DMS114 treated with DMSO at 0.1 percent for 48 hours (cell line): ENCODE measurements at regions not wholly inside any gene's neighbourhood (a gene's known extent, or its start where the extent isn't known, plus 50 kb on each side); places are given as distances from the start of the nearest gene placed in this dataset.
"Not testable (repeated sequence)": the region's sequence is repeated elsewhere in the genome, so short reads cannot be mapped to it uniquely, and the experiment has no call there.

Source experiments
- DNase-seq: peaks from one replicate; lab custom pipeline; 2025; ENCODE audit not compliant: unreplicated experiment; lab: John Stamatoyannopoulos, UW

- no peak for DNase-seq
These were observed 176.6 kb downstream of the JCAD start for GRCh38 chr10:29882766-29883165.

- DNase-seq = no peak
These were observed 177.6 kb downstream of the JCAD start for GRCh38 chr10:29881811-29882210.

DNA sequence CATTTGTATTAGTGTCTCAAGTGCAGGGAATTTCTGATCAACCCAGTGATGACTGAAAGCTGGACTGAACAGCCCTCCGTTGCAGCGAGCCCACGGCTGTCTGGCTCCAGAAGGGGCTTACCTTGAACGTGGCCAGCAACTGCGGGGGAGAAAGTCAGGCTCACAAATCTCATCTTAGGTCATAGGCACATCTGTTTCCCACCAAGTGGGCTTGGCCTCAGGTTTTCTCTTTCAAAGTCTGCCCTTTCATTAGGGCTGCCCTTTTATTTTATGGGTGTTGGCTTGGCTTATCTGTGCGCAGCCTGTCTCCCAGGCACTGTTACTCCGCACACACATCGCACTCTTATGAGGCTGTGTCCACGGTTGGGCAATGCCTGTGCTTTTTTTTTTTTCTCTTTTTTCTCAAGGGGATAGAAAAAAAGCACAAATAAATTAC, 178.0 kb downstream of the JCAD start:
- no peak for DNase-seq

DNA sequence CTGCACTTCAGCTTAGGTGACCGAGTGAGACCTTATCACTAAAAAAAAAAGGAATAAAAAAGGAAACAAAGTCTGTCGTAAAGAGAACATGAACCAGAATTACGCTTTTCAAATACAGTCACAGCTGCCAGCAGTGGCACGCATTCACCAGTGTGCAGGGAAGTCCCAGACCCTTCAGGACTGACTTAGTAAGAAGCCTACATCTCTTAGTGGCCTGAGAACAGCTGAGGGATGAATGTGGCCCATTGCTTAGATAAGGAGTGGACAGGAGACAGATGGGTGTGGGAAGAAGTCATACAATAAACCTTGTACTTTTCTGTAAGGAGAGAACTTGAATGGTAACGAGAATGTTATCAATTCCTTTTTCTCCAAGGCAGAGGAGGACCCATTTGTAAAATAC, 178.5 kb downstream of the JCAD start:
- DNase-seq = no peak

DNA sequence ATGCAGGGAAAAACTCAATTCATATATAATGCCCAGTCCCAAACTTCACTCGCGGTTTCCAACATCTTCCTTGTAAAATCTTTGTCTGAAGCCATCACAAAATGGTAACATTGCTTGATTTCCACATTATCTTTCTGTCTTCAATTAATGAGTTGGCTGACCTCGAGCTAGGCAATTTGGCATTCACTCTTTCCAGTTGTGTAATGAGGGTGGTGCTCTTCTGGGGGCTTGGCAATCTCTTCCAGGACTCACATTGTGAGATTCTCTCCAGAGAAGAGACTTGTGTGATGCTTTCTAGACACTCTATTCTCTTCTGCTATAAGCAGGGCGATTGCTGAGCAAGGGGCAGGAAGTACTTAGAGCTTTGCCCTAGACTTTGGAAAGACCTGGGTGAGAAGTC, 179.5 kb downstream of the JCAD start:
- no peak for DNase-seq

GRCh38 chr10:29878492-29878891, 180.9 kb downstream of the JCAD start:
- no peak for DNase-seq

DNA sequence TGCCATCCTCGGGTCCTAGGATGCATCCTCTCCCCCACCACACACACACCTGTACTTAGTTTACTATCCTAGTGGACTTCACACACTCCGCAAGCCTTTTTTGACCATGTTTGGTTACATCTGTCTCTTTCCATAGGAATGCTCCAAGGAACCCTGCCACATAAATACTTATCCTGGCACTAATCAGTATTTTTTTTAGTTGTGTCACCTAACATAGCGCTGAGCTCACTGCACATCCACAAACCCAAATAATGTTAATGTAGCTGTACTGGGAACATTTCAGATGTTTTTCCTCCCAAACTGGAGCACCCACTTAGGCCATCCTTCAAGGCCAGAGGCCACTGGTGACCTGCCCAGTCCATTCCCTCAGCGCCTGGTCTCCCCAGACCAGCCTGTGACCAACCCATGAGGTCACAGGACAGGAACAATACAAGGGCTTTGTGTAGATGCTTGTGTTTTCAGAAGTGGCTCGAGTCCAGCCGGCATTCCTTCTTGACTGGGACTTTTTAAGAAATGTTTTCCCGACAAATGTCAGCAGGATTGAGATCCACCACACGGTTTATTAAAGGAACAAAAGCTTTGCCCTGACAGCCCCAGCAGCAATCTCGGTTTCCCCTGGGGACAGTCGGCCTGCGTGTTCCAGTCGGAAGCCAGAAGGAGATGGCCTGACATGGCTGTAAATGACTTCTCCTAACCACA, 181.4 kb downstream of the JCAD start:
- DNase-seq = no peak

- DNase-seq = no peak
These were observed 183.3 kb downstream of the JCAD start for GRCh38 chr10:29876008-29876555.

DNA sequence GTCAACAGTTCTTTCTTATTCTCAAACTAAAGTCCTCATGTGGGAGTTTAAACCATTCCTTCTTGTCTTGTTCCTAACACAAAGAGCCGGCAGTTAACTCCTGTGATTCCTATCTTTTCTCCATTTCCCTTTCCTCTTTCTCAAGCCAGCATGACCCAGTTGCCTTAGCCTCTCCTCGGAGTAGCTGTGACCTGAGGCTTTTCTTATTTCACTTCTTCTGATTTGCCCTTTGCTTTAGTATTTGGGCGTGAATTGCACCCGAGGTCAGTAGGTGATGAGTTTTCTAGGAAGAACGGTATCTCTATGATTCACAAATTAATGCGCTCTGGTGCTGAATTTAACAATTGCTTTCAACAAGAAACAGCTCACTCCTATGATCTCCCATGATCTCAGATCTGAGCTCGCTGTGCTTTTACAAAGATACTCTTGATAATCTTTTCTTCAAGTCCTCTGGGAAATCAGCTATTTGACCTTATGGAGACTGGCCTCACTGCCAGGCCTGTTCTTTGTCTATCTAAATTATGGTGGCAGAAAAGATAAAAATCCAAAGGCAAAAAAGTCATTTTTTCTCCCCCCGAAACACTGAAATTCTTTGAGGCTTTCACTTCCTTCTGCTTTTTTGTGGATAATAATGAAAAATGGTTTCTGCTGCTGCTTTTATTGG, 184.6 kb downstream of the JCAD start:
- DNase-seq = no peak

DNA sequence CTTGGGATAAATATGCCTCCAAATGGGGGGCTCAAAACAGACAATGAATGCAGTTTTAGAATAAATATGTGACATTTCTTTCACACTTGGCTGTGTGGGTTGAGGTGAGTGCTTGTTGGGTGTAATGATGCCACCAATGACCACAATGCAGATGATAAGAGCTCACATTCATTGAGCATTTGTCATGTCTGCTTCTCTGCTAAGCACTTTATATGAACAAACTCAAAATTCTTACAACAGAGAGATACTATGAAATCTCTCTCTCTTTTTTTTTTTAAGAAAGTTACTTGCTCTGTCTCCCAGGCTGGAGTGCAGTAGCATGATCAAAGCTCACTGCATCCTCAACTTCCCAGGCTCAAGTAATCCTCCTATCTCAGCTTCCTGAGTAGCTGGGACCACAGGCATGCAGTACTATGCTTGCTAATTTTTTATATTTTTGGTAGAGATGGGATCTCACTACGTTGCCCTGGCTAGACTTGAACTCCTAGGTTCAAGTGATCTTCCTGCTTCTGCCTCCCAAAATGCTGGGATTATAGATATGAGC, 185.4 kb downstream of the JCAD start:
- no peak for DNase-seq

DNA sequence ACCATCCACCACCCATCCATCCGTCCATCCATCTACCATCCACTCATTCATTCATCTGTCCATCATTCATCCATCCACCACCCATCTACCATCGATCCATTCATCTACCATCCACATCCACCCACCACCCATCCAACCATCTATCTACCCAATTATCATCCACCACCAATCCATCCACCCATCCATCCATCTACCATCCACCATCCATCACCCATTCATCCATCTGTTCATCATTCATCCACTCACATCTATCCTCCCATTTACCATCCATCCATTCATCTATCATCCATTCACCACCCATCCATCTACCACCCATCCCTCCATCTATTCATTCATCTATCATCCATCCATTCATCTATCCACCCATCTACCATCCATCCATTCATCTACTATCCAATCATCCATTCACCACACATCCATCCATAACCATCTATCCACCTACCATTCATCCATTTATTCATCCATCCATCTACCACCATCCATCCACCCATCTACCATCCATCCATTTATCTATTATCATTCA, 188.8 kb downstream of the JCAD start:
- DNase-seq = no peak

DNA sequence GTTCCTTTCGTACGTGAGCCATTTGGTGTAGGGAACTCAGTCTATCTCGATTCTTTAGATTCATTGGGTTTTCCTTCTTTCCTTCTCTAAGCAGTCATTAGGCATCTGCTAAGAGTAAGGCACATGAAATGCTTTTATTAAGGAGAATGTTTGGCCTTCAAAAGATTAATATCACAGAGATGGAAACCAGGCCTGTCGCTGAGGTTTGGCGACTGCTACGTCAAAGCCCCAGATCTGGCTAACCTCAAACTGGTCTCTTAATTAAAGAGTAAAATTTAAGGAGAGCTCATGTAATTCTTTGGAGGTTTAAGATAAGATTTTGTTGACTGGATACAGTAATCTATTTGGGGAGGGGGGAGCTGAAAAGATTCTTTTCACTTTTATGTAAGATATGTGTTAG, 189.8 kb downstream of the JCAD start:
- DNase-seq = no peak

DNA sequence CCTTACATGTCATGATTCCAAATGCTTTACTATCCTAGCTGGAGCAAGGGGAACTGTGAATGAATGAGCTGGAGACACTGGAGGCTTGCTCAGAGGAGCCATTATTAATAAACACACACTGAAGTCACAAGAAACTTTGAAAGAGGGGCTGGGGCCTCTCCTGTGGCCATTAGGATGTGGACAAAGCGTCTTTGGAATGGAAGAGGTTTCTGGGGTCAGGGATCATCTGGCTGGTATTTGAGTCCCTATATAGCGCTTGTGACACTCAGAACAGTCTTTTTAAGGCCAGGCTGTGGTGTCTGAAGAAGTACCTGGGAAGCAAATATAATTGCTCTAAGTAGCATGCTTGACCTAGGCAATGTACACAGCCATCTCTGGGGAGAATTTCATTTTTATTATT, 193.0 kb downstream of the JCAD start:
- no peak for DNase-seq

DNA sequence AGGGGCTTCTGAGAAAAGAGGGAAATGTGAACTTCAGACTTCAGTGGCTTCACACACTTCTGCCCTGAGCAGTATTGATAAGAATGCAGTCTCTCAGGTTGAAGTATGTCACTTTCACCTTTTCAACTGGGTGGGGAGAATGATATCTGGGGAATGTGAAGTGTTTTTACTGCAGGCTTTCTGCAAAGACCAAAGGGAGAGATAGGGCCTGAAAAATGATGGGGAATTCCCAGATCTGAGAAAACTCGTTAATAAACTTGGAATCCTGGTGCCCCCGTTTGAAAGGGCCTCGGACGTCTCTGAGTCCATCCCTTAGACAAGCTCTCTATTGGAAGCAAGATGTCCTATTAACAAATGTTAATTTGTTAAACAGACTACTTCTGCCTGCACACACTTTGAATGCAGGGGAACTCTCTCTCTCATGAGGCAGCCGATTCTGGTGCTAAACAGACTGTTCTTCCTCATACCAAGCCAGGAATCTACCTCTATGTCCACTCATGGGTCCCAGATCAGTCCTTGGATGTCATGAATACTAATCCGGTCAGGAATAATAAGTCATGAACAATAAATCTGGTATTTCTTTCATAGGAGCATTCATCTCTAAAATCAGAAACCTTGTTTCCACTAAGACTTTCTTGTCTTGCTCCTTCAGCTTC, 193.6 kb downstream of the JCAD start:
- no peak for DNase-seq

GRCh38 chr10:29862923-29863614, 196.3 kb downstream of the JCAD start:
- DNase-seq = no peak

- no peak for DNase-seq
These were observed 197.4 kb downstream of the JCAD start for GRCh38 chr10:29861811-29862505.

- not testable (repeated sequence) for DNase-seq
These were observed 198.2 kb downstream of the JCAD start for GRCh38 chr10:29861231-29861630.

- DNase-seq = no peak
These were observed 199.2 kb downstream of the JCAD start for GRCh38 chr10:29860166-29860565.

- DNase-seq = no peak
These were observed 199.8 kb downstream of the JCAD start for GRCh38 chr10:29859521-29860130.

GRCh38 chr10:29858702-29859267, 200.6 kb downstream of the JCAD start:
- no peak for DNase-seq
